ENCODE measurements at regions not wholly inside any gene's neighbourhood (a gene's known extent, or its start where the extent isn't known, plus 50 kb on each side); places are given as distances from the start of the nearest gene placed in this dataset.
"Not testable (repeated sequence)": the region's sequence is repeated elsewhere in the genome, so short reads cannot be mapped to it uniquely, and the experiment has no call there.

GRCh38 chr5:100101466-100101865 is 433.7 kb upstream of the FAM174A start:
- no CpG with 5 or more reads among the region's 2 CpGs for WGBS (ENCODE audit: extremely low coverage, insufficient read length, low lambda C conversion rate)
- not testable (repeated sequence) for H3K79me2 ChIP-seq (ENCODE audit: insufficient read depth, low read length); H3T11ph ChIP-seq (ENCODE audit: low read length); H3K27me3 ChIP-seq (ENCODE audit: insufficient read depth, low read length); H4K91ac ChIP-seq (ENCODE audit: insufficient read length, low read depth, low read length); H3K27me3 Mint-ChIP-seq (ENCODE audit: low read depth); H3K4me2 ChIP-seq (ENCODE audit: insufficient read depth, insufficient read length, low read length); H2BK15ac ChIP-seq (ENCODE audit: low read depth, low read length); H3K56ac ChIP-seq (ENCODE audit: insufficient read length, low read depth, low read length); H3K4me3 Mint-ChIP-seq; H3K27ac ChIP-seq (ENCODE audit: insufficient read length, low read depth, low read length); H3K23ac ChIP-seq (ENCODE audit: insufficient read length, low read depth, low read length); H3K14ac ChIP-seq (ENCODE audit: insufficient read depth, low read length); H4K8ac ChIP-seq (replicated peaks; ENCODE audit: insufficient read length, low read depth, low read length); DNase-seq; H4K5ac ChIP-seq (ENCODE audit: insufficient read length, low read depth, low read length); H2BK120ac ChIP-seq (ENCODE audit: low read depth, low read length, poor library complexity, severe bottlenecking); H3K27ac Mint-ChIP-seq; H3K18ac ChIP-seq (ENCODE audit: insufficient read length, low read depth, low read length); H2BK12ac ChIP-seq (ENCODE audit: insufficient read length, low read depth, low read length); H3K9me3 ChIP-seq (ENCODE audit: control insufficient read depth, low read depth, low read length); H2BK20ac ChIP-seq (ENCODE audit: low read depth, low read length, poor library complexity, severe bottlenecking); H3K4me1 Mint-ChIP-seq; H3K23me2 ChIP-seq (ENCODE audit: insufficient read length, low read depth, low read length, poor library complexity, severe bottlenecking); H3K4me1 ChIP-seq (ENCODE audit: insufficient read depth, low read length); H4K20me1 ChIP-seq (ENCODE audit: control insufficient read depth, insufficient read depth, insufficient read length); H3K79me1 ChIP-seq (ENCODE audit: insufficient read depth, low read depth, low read length, poor library complexity, severe bottlenecking); H3K4ac ChIP-seq (ENCODE audit: low read depth, low read length); H3K36me3 Mint-ChIP-seq (ENCODE audit: insufficient read depth in 1 of 3, low read depth in 3 of 3); H3K9ac ChIP-seq (ENCODE audit: extremely low read depth, insufficient read length, low read length); H2AFZ ChIP-seq (ENCODE audit: low read length); H2AK5ac ChIP-seq (ENCODE audit: insufficient read length, low read length); H3K9me3 Mint-ChIP-seq; H2BK5ac ChIP-seq (ENCODE audit: insufficient read length, low read length)

- not testable (repeated sequence) for H3K18ac ChIP-seq (ENCODE audit: insufficient read length, low read depth, low read length)
Measured at GRCh38 chr5:100096328-100096727, 438.8 kb upstream of the FAM174A start.

DNA sequence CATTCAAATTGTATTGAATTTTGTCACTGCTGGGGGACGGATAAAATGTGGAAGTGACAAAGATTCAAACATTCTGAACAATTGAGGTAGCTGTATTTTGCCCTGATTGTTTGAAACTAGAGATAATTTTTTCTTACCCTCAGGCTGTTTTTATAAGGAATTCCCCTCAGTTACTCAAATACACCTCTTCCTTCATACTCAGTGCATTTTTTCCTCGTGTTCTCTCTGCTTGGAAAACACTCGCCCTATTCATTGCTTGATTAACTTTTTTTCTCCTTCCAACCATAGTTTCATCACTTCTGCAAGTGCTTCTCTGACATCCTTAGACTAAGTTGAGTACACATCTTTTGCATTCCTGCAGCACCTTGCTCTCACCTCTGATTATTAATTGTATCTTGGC is 454.5 kb upstream of the FAM174A start:
- H3K79me1 ChIP-seq (ENCODE audit: insufficient read depth, low read depth, low read length, poor library complexity, severe bottlenecking); DNase-seq; H3K23ac ChIP-seq (ENCODE audit: insufficient read length, low read depth, low read length); H3K9ac ChIP-seq (ENCODE audit: extremely low read depth, insufficient read length, low read length); H3T11ph ChIP-seq (ENCODE audit: low read length); H3K27ac Mint-ChIP-seq; H3K27me3 Mint-ChIP-seq (ENCODE audit: low read depth); H3K79me2 ChIP-seq (ENCODE audit: insufficient read depth, low read length); H3K4me3 Mint-ChIP-seq; H3K14ac ChIP-seq (ENCODE audit: insufficient read depth, low read length); H3K9me3 ChIP-seq (ENCODE audit: control insufficient read depth, low read depth, low read length); H2BK15ac ChIP-seq (ENCODE audit: low read depth, low read length); H2BK5ac ChIP-seq (ENCODE audit: insufficient read length, low read length); H3K56ac ChIP-seq (ENCODE audit: insufficient read length, low read depth, low read length); H2BK120ac ChIP-seq (ENCODE audit: low read depth, low read length, poor library complexity, severe bottlenecking); H3K4ac ChIP-seq (ENCODE audit: low read depth, low read length); H4K20me1 ChIP-seq (ENCODE audit: control insufficient read depth, insufficient read depth, insufficient read length); H3K4me1 ChIP-seq (ENCODE audit: insufficient read depth, low read length); H3K18ac ChIP-seq (ENCODE audit: insufficient read length, low read depth, low read length); H2AFZ ChIP-seq (ENCODE audit: low read length); H2AK5ac ChIP-seq (ENCODE audit: insufficient read length, low read length); H3K4me2 ChIP-seq (ENCODE audit: insufficient read depth, insufficient read length, low read length); H2BK20ac ChIP-seq (ENCODE audit: low read depth, low read length, poor library complexity, severe bottlenecking); H3K9me3 Mint-ChIP-seq; H3K36me3 Mint-ChIP-seq (ENCODE audit: insufficient read depth in 1 of 3, low read depth in 3 of 3); H4K5ac ChIP-seq (ENCODE audit: insufficient read length, low read depth, low read length); H3K4me1 Mint-ChIP-seq; H3K27ac ChIP-seq (ENCODE audit: insufficient read length, low read depth, low read length); H3K27me3 ChIP-seq (ENCODE audit: insufficient read depth, low read length); H4K8ac ChIP-seq (replicated peaks; ENCODE audit: insufficient read length, low read depth, low read length); H3K23me2 ChIP-seq (ENCODE audit: insufficient read length, low read depth, low read length, poor library complexity, severe bottlenecking); H2BK12ac ChIP-seq (ENCODE audit: insufficient read length, low read depth, low read length); H4K91ac ChIP-seq (ENCODE audit: insufficient read length, low read depth, low read length): not testable (repeated sequence)
- no CpG with 5 or more reads among the region's 3 CpGs for WGBS (ENCODE audit: extremely low coverage, insufficient read length, low lambda C conversion rate)

More at GRCh38 chr5:100096328-100096727, 438.8 kb upstream of the FAM174A start:
- not testable (repeated sequence) for H3K23ac ChIP-seq (ENCODE audit: insufficient read length, low read depth, low read length); H3K79me2 ChIP-seq (ENCODE audit: insufficient read depth, low read length); H3K4me1 ChIP-seq (ENCODE audit: insufficient read depth, low read length); H3K9me3 ChIP-seq (ENCODE audit: control insufficient read depth, low read depth, low read length); H4K91ac ChIP-seq (ENCODE audit: insufficient read length, low read depth, low read length); H2BK120ac ChIP-seq (ENCODE audit: low read depth, low read length, poor library complexity, severe bottlenecking); H2AK5ac ChIP-seq (ENCODE audit: insufficient read length, low read length); H2BK5ac ChIP-seq (ENCODE audit: insufficient read length, low read length); H3K4me1 Mint-ChIP-seq; H3K27ac Mint-ChIP-seq; H3K27me3 Mint-ChIP-seq (ENCODE audit: low read depth); H3K4ac ChIP-seq (ENCODE audit: low read depth, low read length); H3K79me1 ChIP-seq (ENCODE audit: insufficient read depth, low read depth, low read length, poor library complexity, severe bottlenecking); H2BK12ac ChIP-seq (ENCODE audit: insufficient read length, low read depth, low read length); H3K36me3 Mint-ChIP-seq (ENCODE audit: insufficient read depth in 1 of 3, low read depth in 3 of 3); H3K9me3 Mint-ChIP-seq; H3T11ph ChIP-seq (ENCODE audit: low read length); H3K27me3 ChIP-seq (ENCODE audit: insufficient read depth, low read length); DNase-seq; H4K5ac ChIP-seq (ENCODE audit: insufficient read length, low read depth, low read length); H3K4me2 ChIP-seq (ENCODE audit: insufficient read depth, insufficient read length, low read length); H2AFZ ChIP-seq (ENCODE audit: low read length); H2BK15ac ChIP-seq (ENCODE audit: low read depth, low read length); H4K8ac ChIP-seq (replicated peaks; ENCODE audit: insufficient read length, low read depth, low read length); H3K27ac ChIP-seq (ENCODE audit: insufficient read length, low read depth, low read length); H3K4me3 Mint-ChIP-seq; H2BK20ac ChIP-seq (ENCODE audit: low read depth, low read length, poor library complexity, severe bottlenecking); H3K9ac ChIP-seq (ENCODE audit: extremely low read depth, insufficient read length, low read length); H3K23me2 ChIP-seq (ENCODE audit: insufficient read length, low read depth, low read length, poor library complexity, severe bottlenecking); H3K56ac ChIP-seq (ENCODE audit: insufficient read length, low read depth, low read length); H4K20me1 ChIP-seq (ENCODE audit: control insufficient read depth, insufficient read depth, insufficient read length); H3K14ac ChIP-seq (ENCODE audit: insufficient read depth, low read length)
